Skin of body (tissue), 1 donor: ENCODE measurements at regions not wholly inside any gene's neighbourhood (a gene's known extent, or its start where the extent isn't known, plus 50 kb on each side); places are given as distances from the start of the nearest gene placed in this dataset.
"Not testable (repeated sequence)": the region's sequence is repeated elsewhere in the genome, so short reads cannot be mapped to it uniquely, and the experiment has no call there.

Experiments
- DNase-seq: peaks from one replicate; lab custom pipeline; 2025; lab: John Stamatoyannopoulos, UW

GRCh38 chr4:56575820-56576429, 70.3 kb downstream of the ARL9 start:
- peak; percentile 31 for DNase-seq

GRCh38 chr4:56592417-56592816, 86.8 kb downstream of the ARL9 start:
- DNase-seq, result not testable (repeated sequence)
